PC-3 (cell line): ENCODE measurements at regions not wholly inside any gene's neighbourhood (a gene's known extent, or its start where the extent isn't known, plus 50 kb on each side); places are given as distances from the start of the nearest gene placed in this dataset.

Source experiments
- ATAC-seq: fragments of 200-7000 bp; cut with Tn5 transposase; 2 replicates; pipeline ENCODE4 v1.9.1; 2020; ENCODE audit warnings: mild to moderate bottlenecking, moderate library complexity
- BruUV-seq: library from RNA; stranded (reverse); fragments of 400-500 nt; replicated peaks from 2 replicates; lab custom pipeline; 2021; lab: Mats Ljungman, UMichigan
- CTCF ChIA-PET: fragments of 300-600 bp; sonication (Branson Sonifier 250); formaldehyde crosslinking; loops from one replicate; lab custom pipeline; 2022; ENCODE audit warnings: antibody characterized with exemption; lab: Charles Lee
- POLR2A ChIA-PET: fragments of 300-600 bp; sonication (Branson Sonifier 250); formaldehyde crosslinking; loops from one replicate; lab custom pipeline; 2022; ENCODE audit warnings: antibody characterized with exemption; ENCODE audit not compliant: unreplicated experiment; lab: Charles Lee
- DNase-seq: peaks from one replicate; pipeline ENCODE4 v3.0.0-alpha.2; 2015
- H2AFZ ChIP-seq: fragments of 300-600 bp; sonication (generic); 2 replicates; pipeline ENCODE4 v1.6.0; 2016; ENCODE audit warnings: antibody characterized with exemption, low read length
- H3F3A ChIP-seq: fragments of 300-600 bp; sonication (generic); one replicate; pipeline ENCODE4 v1.6.0; 2017; ENCODE audit warnings: antibody characterized with exemption, low read length, control low read depth, mild to moderate bottlenecking; ENCODE audit not compliant: unreplicated experiment
- H3K27ac ChIP-seq: fragments of 300-600 bp; sonication (generic); 2 replicates; pipeline ENCODE4 v1.5.1; 2016; ENCODE audit warnings: mild to moderate bottlenecking, low read length
- H3K27me3 ChIP-seq: fragments of 300-600 bp; sonication (generic); 2 replicates; pipeline ENCODE4 v1.6.1; 2016; ENCODE audit warnings: low read length, mixed read lengths
- H3K36me3 ChIP-seq: fragments of 300-600 bp; sonication (generic); 2 replicates; pipeline ENCODE4 v1.6.1; 2016; ENCODE audit warnings: low read depth, mixed run types, low read length, mixed read lengths
- H3K4me1 ChIP-seq: fragments of 300-600 bp; sonication (generic); 2 replicates; pipeline ENCODE4 v1.5.1; 2016; ENCODE audit warnings: low read length; ENCODE audit not compliant: insufficient read depth
- H3K4me2 ChIP-seq: fragments of 300-600 bp; sonication (generic); 2 replicates; pipeline ENCODE4 v1.6.0; 2016; ENCODE audit warnings: low read length
- H3K4me3 ChIP-seq: fragments of 300-600 bp; sonication (generic); 2 replicates; pipeline ENCODE4 v1.5.1; 2016; ENCODE audit warnings: mild to moderate bottlenecking, low read length, mixed read lengths
- H3K79me2 ChIP-seq: fragments of 300-600 bp; sonication (generic); 2 replicates; pipeline ENCODE4 v1.6.1; 2017; ENCODE audit warnings: low read length, mixed read lengths
- H3K9ac ChIP-seq: fragments of 300-600 bp; sonication (generic); 2 replicates; pipeline ENCODE4 v1.6.0; 2016; ENCODE audit warnings: mild to moderate bottlenecking, low read length
- H3K9me2 ChIP-seq: fragments of 300-600 bp; sonication (generic); replicated peaks from 2 replicates; pipeline ENCODE4 v1.6.1; 2016; ENCODE audit warnings: mixed run types, low read length, mixed read lengths
- H3K9me3 ChIP-seq: fragments of 300-600 bp; sonication (generic); 2 replicates; pipeline ENCODE4 v1.6.1; 2016; ENCODE audit warnings: low read length, mixed read lengths
- H4K20me1 ChIP-seq: fragments of 300-600 bp; sonication (generic); 2 replicates; pipeline ENCODE4 v1.6.1; 2016; ENCODE audit warnings: low read length, mixed read lengths
- EZH2 ChIP-seq: fragments of 300-600 bp; sonication (generic); IDR thresholded peaks from one replicate; pipeline ENCODE4 v1.6.1; 2017; ENCODE audit warnings: antibody characterized with exemption, mild to moderate bottlenecking, low read length; ENCODE audit not compliant: unreplicated experiment
- EZH2phosphoT487 ChIP-seq: fragments of 300-600 bp; sonication (generic); IDR thresholded peaks from 2 replicates; pipeline ENCODE4 v1.6.1; 2018; ENCODE audit warnings: mild to moderate bottlenecking, antibody characterized with exemption, low read length, borderline replicate concordance
- intact Hi-C: fragments of 100-400 bp; cut with micrococcal nuclease; formaldehyde crosslinking; loops from 2 replicates; pipeline ENCODE4 v1.9.0; 2023
- TF ChIP-seq, protein P1 (sequence below): fragments of 300-600 bp; sonication (generic); conservative IDR thresholded peaks from 2 replicates; pipeline ENCODE4 v1.5.1; 2017; ENCODE audit warnings: antibody characterized with exemption, low read depth, mild to moderate bottlenecking, low read length

DNA sequence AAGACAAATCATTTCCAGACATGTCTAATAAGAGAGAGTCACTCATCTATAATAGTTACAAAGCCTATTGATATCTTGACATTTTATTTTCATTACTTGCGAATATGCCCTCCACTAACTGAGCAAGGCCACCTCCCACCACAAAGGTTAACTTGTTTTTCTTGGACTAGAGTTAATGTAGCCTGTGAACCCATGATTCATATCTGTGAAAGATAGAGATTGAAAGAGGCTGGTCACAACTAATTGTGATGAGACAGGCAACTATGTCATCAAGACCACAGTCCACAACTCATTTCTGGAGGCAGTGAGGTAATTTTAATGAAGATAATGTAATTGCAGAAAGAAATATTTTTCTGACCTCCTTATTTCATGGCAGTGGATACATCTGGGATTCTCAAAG, 491.8 kb upstream of the TPK1 start:
- Histone ChIP-seq H3F3A (no peaks in the 10 kb centered on the region), H3K4me2 (no peak overlapping the region), H3K9ac (no peak overlapping the region), H3K9me3 (no peaks in the 10 kb centered on the region), H3K27me3 (no peaks in the 10 kb centered on the region), H3K9me2 (no peaks in the 10 kb centered on the region), H2AFZ (no peak overlapping the region), H3K4me3 (no peak overlapping the region), H3K79me2 (no peaks in the 10 kb centered on the region), H3K4me1 (no peaks in the 10 kb centered on the region), H4K20me1 (no peaks in the 10 kb centered on the region), H3K27ac (no peak overlapping the region), H3K36me3 (no peaks in the 10 kb centered on the region)
- ATAC-seq (no peak), DNase-seq (no peak)
- intact Hi-C loops, result no loop called here
- BruUV-seq, result no TSS peak
- TF ChIP-seq, protein P1, sequence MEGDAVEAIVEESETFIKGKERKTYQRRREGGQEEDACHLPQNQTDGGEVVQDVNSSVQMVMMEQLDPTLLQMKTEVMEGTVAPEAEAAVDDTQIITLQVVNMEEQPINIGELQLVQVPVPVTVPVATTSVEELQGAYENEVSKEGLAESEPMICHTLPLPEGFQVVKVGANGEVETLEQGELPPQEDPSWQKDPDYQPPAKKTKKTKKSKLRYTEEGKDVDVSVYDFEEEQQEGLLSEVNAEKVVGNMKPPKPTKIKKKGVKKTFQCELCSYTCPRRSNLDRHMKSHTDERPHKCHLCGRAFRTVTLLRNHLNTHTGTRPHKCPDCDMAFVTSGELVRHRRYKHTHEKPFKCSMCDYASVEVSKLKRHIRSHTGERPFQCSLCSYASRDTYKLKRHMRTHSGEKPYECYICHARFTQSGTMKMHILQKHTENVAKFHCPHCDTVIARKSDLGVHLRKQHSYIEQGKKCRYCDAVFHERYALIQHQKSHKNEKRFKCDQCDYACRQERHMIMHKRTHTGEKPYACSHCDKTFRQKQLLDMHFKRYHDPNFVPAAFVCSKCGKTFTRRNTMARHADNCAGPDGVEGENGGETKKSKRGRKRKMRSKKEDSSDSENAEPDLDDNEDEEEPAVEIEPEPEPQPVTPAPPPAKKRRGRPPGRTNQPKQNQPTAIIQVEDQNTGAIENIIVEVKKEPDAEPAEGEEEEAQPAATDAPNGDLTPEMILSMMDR, result no peak
- TF ChIP-seq EZH2 (no peak), EZH2phosphoT487 (no peak)
- POLR2A ChIA-PET, result no interaction called here
- CTCF ChIA-PET, result no interaction called here

DNA sequence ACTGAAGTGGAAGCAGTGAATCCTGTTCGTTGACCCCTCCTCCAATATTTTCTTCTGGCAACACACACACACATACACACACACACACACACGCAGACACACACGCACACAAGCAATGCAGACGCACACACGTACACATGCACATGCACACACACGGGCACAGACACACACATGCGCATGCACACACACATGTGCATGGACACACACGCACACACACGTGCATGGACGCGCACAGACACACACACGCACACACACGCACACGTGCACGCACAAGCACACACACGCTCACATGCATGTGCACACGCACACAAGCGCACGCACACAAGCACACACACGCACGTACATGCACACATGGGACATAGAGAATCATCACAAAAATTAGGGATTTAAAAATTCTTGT, 488.2 kb upstream of the TPK1 start:
- no peaks in the 10 kb centered on the region for H3K4me1 ChIP-seq
- ATAC-seq (no peak), DNase-seq (no peak)
- POLR2A ChIA-PET, result no interaction called here
- intact Hi-C loops, result no loop called here
- H3K9ac ChIP-seq, result no peak overlapping the region
- no peak overlapping the region for H2AFZ ChIP-seq
- no peaks in the 10 kb centered on the region for H3K36me3 ChIP-seq
- H3K27ac ChIP-seq, result no peak overlapping the region
- H3K4me3 ChIP-seq, result no peak overlapping the region
- no peaks in the 10 kb centered on the region for H3K27me3 ChIP-seq
- no peaks in the 10 kb centered on the region for H3K79me2 ChIP-seq
- H4K20me1 ChIP-seq, result no peaks in the 10 kb centered on the region
- H3K9me3 ChIP-seq, result no peaks in the 10 kb centered on the region
- H3K9me2 ChIP-seq, result no peaks in the 10 kb centered on the region
- no peak overlapping the region for H3K4me2 ChIP-seq
- TF ChIP-seq EZH2phosphoT487, result no peak
- TF ChIP-seq, protein P1, result no peak
- no peak for TF ChIP-seq EZH2
- no peaks in the 10 kb centered on the region for H3F3A ChIP-seq
- BruUV-seq, result no TSS peak
- CTCF ChIA-PET, result no interaction called here

DNA sequence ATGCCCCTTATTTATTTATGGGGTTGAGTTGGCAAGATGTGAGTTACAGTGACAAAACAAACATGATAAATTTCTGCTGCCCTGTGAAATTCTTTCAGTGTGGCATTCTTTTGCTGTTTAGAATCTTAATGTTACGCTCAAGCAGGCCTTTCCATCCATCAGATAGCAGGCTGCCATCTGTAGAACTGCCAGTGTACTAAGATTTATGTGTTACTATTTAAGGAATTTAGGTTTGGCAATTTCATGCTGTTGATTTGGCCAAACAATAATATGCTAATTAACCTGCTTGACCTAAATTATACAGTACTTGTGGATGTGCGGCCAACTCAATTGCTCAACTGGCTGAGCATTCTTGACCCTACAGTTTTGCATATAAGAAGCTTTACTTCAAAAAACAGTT, 477.7 kb upstream of the TPK1 start:
- no peaks in the 10 kb centered on the region for H3K27me3 ChIP-seq
- POLR2A ChIA-PET, result no interaction called here

More for the DNA sequence above, 477.7 kb upstream of the TPK1 start:
- intact Hi-C loops, result no loop called here
- TF ChIP-seq EZH2phosphoT487 (no peak), EZH2 (no peak)
- TF ChIP-seq, protein P1, result no peak
- Histone ChIP-seq H3K79me2 (no peaks in the 10 kb centered on the region), H3F3A (no peaks in the 10 kb centered on the region), H3K4me3 (no peak overlapping the region), H3K4me2 (no peak overlapping the region), H3K4me1 (no peaks in the 10 kb centered on the region), H3K27ac (no peak overlapping the region), H2AFZ (no peak overlapping the region), H4K20me1 (no peaks in the 10 kb centered on the region), H3K36me3 (no peaks in the 10 kb centered on the region), H3K9me3 (no peaks in the 10 kb centered on the region), H3K9me2 (no peaks in the 10 kb centered on the region), H3K9ac (no peak overlapping the region)
- ATAC-seq (no peak), DNase-seq (no peak)
- CTCF ChIA-PET, result no interaction called here
- no TSS peak for BruUV-seq
